IPS DF 6.9 (cell line): ENCODE measurements at regions not wholly inside any gene's neighbourhood (a gene's known extent, or its start where the extent isn't known, plus 50 kb on each side); places are given as distances from the start of the nearest gene placed in this dataset.
"Not testable (repeated sequence)": the region's sequence is repeated elsewhere in the genome, so short reads cannot be mapped to it uniquely, and the experiment has no call there.

Experiments used
- DNase-seq: peaks from one replicate; pipeline ENCODE4 v3.0.0-alpha.2; 2013; ENCODE audit warnings: low read depth, low spot score
- H3K27ac ChIP-seq: one replicate; pipeline ENCODE4 v1.5.1; 2013; ENCODE audit warnings: low read length, control low read depth
- H3K27me3 ChIP-seq: 2 replicates; pipeline ENCODE4 v1.6.1; 2013; ENCODE audit warnings: mild to moderate bottlenecking, low read length; ENCODE audit not compliant: control insufficient read depth, insufficient read depth
- H3K36me3 ChIP-seq: 2 replicates; pipeline ENCODE4 v1.6.1; 2013; ENCODE audit warnings: low read length; ENCODE audit not compliant: control insufficient read depth, insufficient read depth
- H3K4me1 ChIP-seq: 2 replicates; pipeline ENCODE4 v1.6.1; 2013; ENCODE audit warnings: low read length; ENCODE audit not compliant: control insufficient read depth, insufficient read depth
- H3K4me3 ChIP-seq: 2 replicates; pipeline ENCODE4 v1.5.1; 2013; ENCODE audit warnings: mild to moderate bottlenecking, low read length
- H3K9me3 ChIP-seq: 2 replicates; pipeline ENCODE4 v1.6.1; 2013; ENCODE audit warnings: low read length, inconsistent platforms; ENCODE audit not compliant: control insufficient read depth, insufficient read depth
- WGBS: extraction: QIAGEN DNeasy Blood & Tissue Kit; methylation state at CpG from one replicate; pipeline ENCODE4 v1.1.7; 2013; ENCODE audit warnings: mixed read lengths, missing lambda C conversion rate; ENCODE audit not compliant: insufficient read length, insufficient coverage; 5-methylcytosine and 5-hydroxymethylcytosine counted together

- H3K36me3 ChIP-seq = no peaks in the 10 kb centered on the region
- no peaks in the 10 kb centered on the region for H3K27me3 ChIP-seq
- no peaks in the 10 kb centered on the region for H3K9me3 ChIP-seq
- no peak overlapping the region for H3K4me3 ChIP-seq
- H3K4me1 ChIP-seq = no peaks in the 10 kb centered on the region
- H3K27ac ChIP-seq = no peak overlapping the region
- no peak for DNase-seq
- no CpG with 5 or more reads among the region's 6 CpGs for WGBS
Measured at GRCh38 chr3:30443756-30444673, 162.4 kb upstream of the TGFBR2 start.

GRCh38 chr3:30448450-30449289 lies 157.7 kb upstream of the TGFBR2 start:
- Histone ChIP-seq H3K4me1 (no peaks in the 10 kb centered on the region), H3K4me3 (no peak overlapping the region), H3K27me3 (no peaks in the 10 kb centered on the region), H3K27ac (no peak overlapping the region), H3K9me3 (no peaks in the 10 kb centered on the region), H3K36me3 (no peaks in the 10 kb centered on the region)
- DNase-seq = no peak
- WGBS = no CpG with 5 or more reads among the region's 5 CpGs

- DNase-seq = no peak
- no peaks in the 10 kb centered on the region for H3K4me1 ChIP-seq
- no CpG with 5 or more reads among the region's 1 CpG for WGBS
- H3K9me3 ChIP-seq = no peaks in the 10 kb centered on the region
- H3K27me3 ChIP-seq = no peaks in the 10 kb centered on the region
- no peak overlapping the region for H3K27ac ChIP-seq
- no peak overlapping the region for H3K4me3 ChIP-seq
- no peaks in the 10 kb centered on the region for H3K36me3 ChIP-seq
Measured at GRCh38 chr3:30449290-30449632, 157.1 kb upstream of the TGFBR2 start.

- H3K36me3 ChIP-seq = no peaks in the 10 kb centered on the region
- H3K27ac ChIP-seq = no peak overlapping the region
- no peaks in the 10 kb centered on the region for H3K9me3 ChIP-seq
- WGBS = no CpG with 5 or more reads among the region's 3 CpGs
- H3K4me3 ChIP-seq = no peak overlapping the region
- H3K27me3 ChIP-seq = no peaks in the 10 kb centered on the region
- DNase-seq = no peak
- no peaks in the 10 kb centered on the region for H3K4me1 ChIP-seq
Measured at GRCh38 chr3:30452446-30452845, 154.0 kb upstream of the TGFBR2 start.

GRCh38 chr3:30453360-30454039 lies 152.9 kb upstream of the TGFBR2 start:
- H3K36me3 ChIP-seq = no peaks in the 10 kb centered on the region
- DNase-seq = no peak

GRCh38 chr3:30454636-30455035 lies 151.8 kb upstream of the TGFBR2 start:
- Histone ChIP-seq H3K9me3 (no peaks in the 10 kb centered on the region), H3K27ac (no peak overlapping the region), H3K4me3 (no peak overlapping the region), H3K4me1 (0 out of 2 replicates have a peak, but pooled peaks cover 2% of the 10 kb centered on the region), H3K27me3 (no peaks in the 10 kb centered on the region), H3K36me3 (no peaks in the 10 kb centered on the region)
- WGBS = no CpG with 5 or more reads among the region's 1 CpG
- no peak for DNase-seq

More at GRCh38 chr3:30453360-30454039, 152.9 kb upstream of the TGFBR2 start:
- H3K4me3 ChIP-seq = no peak overlapping the region
- no peak overlapping the region for H3K27ac ChIP-seq
- 100% methylated on average over 1 of the region's 4 CpGs for WGBS
- no peaks in the 10 kb centered on the region for H3K4me1 ChIP-seq
- no peaks in the 10 kb centered on the region for H3K27me3 ChIP-seq
- no peaks in the 10 kb centered on the region for H3K9me3 ChIP-seq

GRCh38 chr3:30455112-30455511 lies 151.3 kb upstream of the TGFBR2 start:
- not testable (repeated sequence) for H3K36me3 ChIP-seq, H3K27ac ChIP-seq, H3K4me3 ChIP-seq, H3K9me3 ChIP-seq, DNase-seq, H3K27me3 ChIP-seq, H3K4me1 ChIP-seq
- WGBS = no CpG with 5 or more reads among the region's 4 CpGs

GRCh38 chr3:30455840-30456239 lies 150.6 kb upstream of the TGFBR2 start:
- Histone ChIP-seq H3K9me3 (no peaks in the 10 kb centered on the region), H3K4me3 (no peak overlapping the region), H3K27me3 (no peaks in the 10 kb centered on the region), H3K36me3 (no peaks in the 10 kb centered on the region), H3K27ac (no peak overlapping the region), H3K4me1 (0 out of 2 replicates have a peak, but pooled peaks cover 2% of the 10 kb centered on the region)
- WGBS = no CpG with 5 or more reads among the region's 3 CpGs
- DNase-seq = no peak

- no peak for DNase-seq
- Histone ChIP-seq H3K36me3 (no peaks in the 10 kb centered on the region), H3K27me3 (no peaks in the 10 kb centered on the region), H3K4me3 (no peak overlapping the region), H3K27ac (no peak overlapping the region), H3K9me3 (no peaks in the 10 kb centered on the region), H3K4me1 (0 out of 2 replicates have a peak, but pooled peaks cover 2% of the 10 kb centered on the region)
- no CpG with 5 or more reads among the region's 2 CpGs for WGBS
Measured at GRCh38 chr3:30456264-30456663, 150.1 kb upstream of the TGFBR2 start.

GRCh38 chr3:30457081-30457480 lies 149.3 kb upstream of the TGFBR2 start:
- H3K27ac ChIP-seq = no peak overlapping the region
- no peak for DNase-seq
- no CpG with 5 or more reads among the region's 1 CpG for WGBS
- no peaks in the 10 kb centered on the region for H3K27me3 ChIP-seq
- no peaks in the 10 kb centered on the region for H3K9me3 ChIP-seq
- 0 out of 2 replicates have a peak, but pooled peaks cover 2% of the 10 kb centered on the region for H3K4me1 ChIP-seq
- H3K4me3 ChIP-seq = no peak overlapping the region
- H3K36me3 ChIP-seq = no peaks in the 10 kb centered on the region
